ENCODE measurements at regions not wholly inside any gene's neighbourhood (a gene's known extent, or its start where the extent isn't known, plus 50 kb on each side); places are given as distances from the start of the nearest gene placed in this dataset.

DNA sequence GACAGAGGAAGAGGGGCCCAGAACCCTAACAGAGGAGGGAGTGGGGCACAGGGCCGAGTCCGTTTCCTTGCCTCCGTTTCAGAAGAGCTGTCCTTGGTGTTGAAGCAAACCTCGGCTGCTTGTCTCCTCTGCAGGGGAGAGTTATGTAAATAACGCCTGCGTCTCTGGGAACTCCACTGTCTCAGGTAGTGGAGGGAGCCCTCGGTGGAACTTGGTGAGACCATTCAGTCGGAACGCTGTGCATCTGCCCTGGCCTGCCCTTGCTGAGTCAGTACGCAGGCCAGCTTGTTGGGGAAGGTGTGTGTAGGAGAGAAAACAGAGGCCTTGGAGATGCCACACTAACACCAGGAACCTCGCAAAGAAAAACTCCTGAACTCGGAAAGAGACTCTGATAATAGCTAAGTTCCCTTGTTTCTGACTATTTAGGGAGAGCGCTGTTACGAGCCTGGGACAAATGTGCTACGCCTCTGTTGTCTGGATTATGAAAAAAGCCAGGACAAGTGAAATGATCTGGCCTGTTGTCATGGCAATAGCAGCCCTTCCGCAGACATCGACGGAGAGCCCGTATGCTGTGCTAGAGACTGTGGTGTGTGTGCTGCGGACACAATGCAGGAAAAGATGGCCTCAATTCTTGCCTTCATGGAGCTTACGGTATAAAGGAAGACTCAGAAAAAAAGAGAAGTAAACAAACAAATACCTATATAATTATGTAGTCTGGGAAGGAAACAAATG lies 94.6 kb upstream of the AKT3 start:
- TF ChIP-seq POLR2A (IDR thresholded peaks at IDR 0.05) (no peak), CTCF (IDR thresholded peaks at IDR 0.05) (no peak)
